ENCODE measurements at regions not wholly inside any gene's neighbourhood (a gene's known extent, or its start where the extent isn't known, plus 50 kb on each side); places are given as distances from the start of the nearest gene placed in this dataset.

DNA sequence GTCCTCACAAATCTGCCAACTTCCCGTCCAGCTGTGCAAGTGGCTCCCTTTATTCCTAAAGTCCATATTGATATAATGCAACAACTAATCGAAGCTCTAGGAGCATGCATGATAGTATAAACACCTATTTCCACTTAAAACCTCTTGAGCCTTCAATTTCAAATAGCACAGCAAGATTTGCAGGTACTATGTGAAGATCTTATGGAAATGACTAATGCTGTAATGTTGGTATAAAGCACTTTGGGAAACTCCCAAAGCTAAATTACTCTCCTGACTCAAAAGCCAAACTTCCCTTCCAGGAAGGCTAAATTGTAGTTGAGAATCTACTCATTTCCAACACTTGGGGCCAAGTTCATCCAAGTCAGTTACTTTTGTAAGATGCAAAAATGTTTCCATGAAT is 287.6 kb upstream of the CDH11 start:
- TF ChIP-seq, protein P1, sequence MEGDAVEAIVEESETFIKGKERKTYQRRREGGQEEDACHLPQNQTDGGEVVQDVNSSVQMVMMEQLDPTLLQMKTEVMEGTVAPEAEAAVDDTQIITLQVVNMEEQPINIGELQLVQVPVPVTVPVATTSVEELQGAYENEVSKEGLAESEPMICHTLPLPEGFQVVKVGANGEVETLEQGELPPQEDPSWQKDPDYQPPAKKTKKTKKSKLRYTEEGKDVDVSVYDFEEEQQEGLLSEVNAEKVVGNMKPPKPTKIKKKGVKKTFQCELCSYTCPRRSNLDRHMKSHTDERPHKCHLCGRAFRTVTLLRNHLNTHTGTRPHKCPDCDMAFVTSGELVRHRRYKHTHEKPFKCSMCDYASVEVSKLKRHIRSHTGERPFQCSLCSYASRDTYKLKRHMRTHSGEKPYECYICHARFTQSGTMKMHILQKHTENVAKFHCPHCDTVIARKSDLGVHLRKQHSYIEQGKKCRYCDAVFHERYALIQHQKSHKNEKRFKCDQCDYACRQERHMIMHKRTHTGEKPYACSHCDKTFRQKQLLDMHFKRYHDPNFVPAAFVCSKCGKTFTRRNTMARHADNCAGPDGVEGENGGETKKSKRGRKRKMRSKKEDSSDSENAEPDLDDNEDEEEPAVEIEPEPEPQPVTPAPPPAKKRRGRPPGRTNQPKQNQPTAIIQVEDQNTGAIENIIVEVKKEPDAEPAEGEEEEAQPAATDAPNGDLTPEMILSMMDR (IDR thresholded peaks at IDR 0.05): no peak
- TF ChIP-seq POLR2A (IDR thresholded peaks at IDR 0.05) (no peak), POLR2AphosphoS5 (IDR thresholded peaks at IDR 0.05) (no peak), EP300 (IDR thresholded peaks at IDR 0.05) (no peak)
